Effector memory CD4-positive, alpha-beta T cell (primary cell): ENCODE measurements at regions not wholly inside any gene's neighbourhood (a gene's known extent, or its start where the extent isn't known, plus 50 kb on each side); places are given as distances from the start of the nearest gene placed in this dataset.
"Not testable (repeated sequence)": the region's sequence is repeated elsewhere in the genome, so short reads cannot be mapped to it uniquely, and the experiment has no call there.

Source experiments
- DNase-seq, 3 donors: peaks; one replicate each; pipeline ENCODE4 v3.0.0-alpha.2; 2020
- H3K27ac ChIP-seq: 2 replicates; pipeline ENCODE4 v1.7.0; 2013; ENCODE audit warnings: mild to moderate bottlenecking, low read length, moderate library complexity; ENCODE audit not compliant: insufficient read depth, poor library complexity, severe bottlenecking
- H3K27me3 ChIP-seq: replicated peaks from 2 replicates; pipeline ENCODE4 v1.7.0; 2013; ENCODE audit warnings: mild to moderate bottlenecking, low read length; ENCODE audit not compliant: insufficient read depth, control insufficient read depth, poor library complexity, severe bottlenecking
- H3K36me3 ChIP-seq: 2 replicates; pipeline ENCODE4 v1.7.0; 2013; ENCODE audit warnings: mild to moderate bottlenecking, low read length, moderate library complexity; ENCODE audit not compliant: control insufficient read depth, insufficient read depth
- H3K4me1 ChIP-seq: 2 replicates; pipeline ENCODE4 v1.7.0; 2013; ENCODE audit warnings: low read length, mild to moderate bottlenecking; ENCODE audit not compliant: control insufficient read depth, insufficient read depth, poor library complexity, severe bottlenecking
- H3K4me3 ChIP-seq: 2 replicates; pipeline ENCODE4 v1.7.0; 2013; ENCODE audit warnings: low read length, low read depth, mild to moderate bottlenecking; ENCODE audit not compliant: insufficient read depth, poor library complexity, severe bottlenecking
- H3K9me3 ChIP-seq: 2 replicates; pipeline ENCODE4 v1.7.0; 2013; ENCODE audit warnings: mild to moderate bottlenecking, low read length, moderate library complexity; ENCODE audit not compliant: control insufficient read depth

- Histone ChIP-seq H3K4me3 (no peak overlapping the region), H3K4me1 (no peaks in the 10 kb centered on the region), H3K27ac (no peak overlapping the region), H3K27me3 (no peaks in the 10 kb centered on the region), H3K9me3 (no peaks in the 10 kb centered on the region), H3K36me3 (no peaks in the 10 kb centered on the region)
- no peak for DNase-seq
Observed at GRCh38 chr1:219560856-219561255, 52.0 kb downstream of the ZC3H11B start.

GRCh38 chr1:219559899-219560298 lies 53.0 kb downstream of the ZC3H11B start:
- H3K27me3 ChIP-seq, result no peaks in the 10 kb centered on the region
- no peaks in the 10 kb centered on the region for H3K36me3 ChIP-seq
- no peaks in the 10 kb centered on the region for H3K9me3 ChIP-seq
- DNase-seq, result no peak
- no peak overlapping the region for H3K4me3 ChIP-seq
- H3K4me1 ChIP-seq, result no peaks in the 10 kb centered on the region
- H3K27ac ChIP-seq, result no peak overlapping the region

GRCh38 chr1:219555806-219556205 lies 57.1 kb downstream of the ZC3H11B start:
- Histone ChIP-seq H3K36me3 (no peaks in the 10 kb centered on the region), H3K4me3 (no peak overlapping the region), H3K27me3 (no peaks in the 10 kb centered on the region), H3K27ac (no peak overlapping the region), H3K9me3 (no peaks in the 10 kb centered on the region), H3K4me1 (no peaks in the 10 kb centered on the region)
- no peak for DNase-seq

GRCh38 chr1:219555031-219555692 lies 57.7 kb downstream of the ZC3H11B start:
- Histone ChIP-seq H3K27ac (no peak overlapping the region), H3K4me3 (no peak overlapping the region), H3K4me1 (no peaks in the 10 kb centered on the region), H3K36me3 (no peaks in the 10 kb centered on the region), H3K9me3 (no peaks in the 10 kb centered on the region), H3K27me3 (no peaks in the 10 kb centered on the region)
- no peak for DNase-seq

GRCh38 chr1:219553934-219554502 lies 58.9 kb downstream of the ZC3H11B start:
- Histone ChIP-seq H3K27me3 (no peaks in the 10 kb centered on the region), H3K4me1 (no peaks in the 10 kb centered on the region), H3K27ac (no peak overlapping the region), H3K9me3 (no peaks in the 10 kb centered on the region), H3K4me3 (no peak overlapping the region), H3K36me3 (no peaks in the 10 kb centered on the region)
- DNase-seq, result no peak

GRCh38 chr1:219550201-219550600 lies 62.7 kb downstream of the ZC3H11B start:
- Histone ChIP-seq H3K27ac (no peak overlapping the region), H3K36me3 (no peaks in the 10 kb centered on the region), H3K9me3 (no peaks in the 10 kb centered on the region), H3K4me1 (no peaks in the 10 kb centered on the region), H3K4me3 (no peak overlapping the region), H3K27me3 (no peaks in the 10 kb centered on the region)
- DNase-seq, result no peak

- no peak for DNase-seq
- Histone ChIP-seq H3K36me3 (no peaks in the 10 kb centered on the region), H3K4me1 (no peaks in the 10 kb centered on the region), H3K9me3 (no peaks in the 10 kb centered on the region), H3K27me3 (no peaks in the 10 kb centered on the region), H3K4me3 (no peak overlapping the region), H3K27ac (no peak overlapping the region)
Observed at GRCh38 chr1:219549215-219549614, 63.7 kb downstream of the ZC3H11B start.

GRCh38 chr1:219548386-219548785 lies 64.5 kb downstream of the ZC3H11B start:
- DNase-seq, result no peak
- no peaks in the 10 kb centered on the region for H3K9me3 ChIP-seq

GRCh38 chr1:219545756-219546155 lies 67.1 kb downstream of the ZC3H11B start:
- not testable (repeated sequence) for DNase-seq, H3K9me3 ChIP-seq, H3K27ac ChIP-seq, H3K4me1 ChIP-seq, H3K4me3 ChIP-seq, H3K27me3 ChIP-seq, H3K36me3 ChIP-seq

More at GRCh38 chr1:219548386-219548785, 64.5 kb downstream of the ZC3H11B start:
- Histone ChIP-seq H3K4me3 (no peak overlapping the region), H3K36me3 (no peaks in the 10 kb centered on the region), H3K27ac (no peak overlapping the region), H3K4me1 (no peaks in the 10 kb centered on the region), H3K27me3 (no peaks in the 10 kb centered on the region)

- Histone ChIP-seq H3K4me3 (no peak overlapping the region), H3K27ac (no peak overlapping the region), H3K36me3 (no peaks in the 10 kb centered on the region), H3K27me3 (no peaks in the 10 kb centered on the region), H3K9me3 (no peaks in the 10 kb centered on the region), H3K4me1 (no peaks in the 10 kb centered on the region)
- DNase-seq, result no peak
Observed at GRCh38 chr1:219544163-219544846, 68.6 kb downstream of the ZC3H11B start.
